CD4-positive, alpha-beta T cell (primary cell): ENCODE measurements at regions not wholly inside any gene's neighbourhood (a gene's known extent, or its start where the extent isn't known, plus 50 kb on each side); places are given as distances from the start of the nearest gene placed in this dataset.

Source experiments
- ATAC-seq: fragments of 200-7000 bp; cut with Tn5 transposase; one replicate; pipeline ENCODE4 v1.10.0; 2022; ENCODE audit warnings: mild to moderate bottlenecking; ENCODE audit not compliant: poor library complexity
- CTCF ChIA-PET: fragments of 350-600 bp; sonication (Branson Sonifier 250); formaldehyde crosslinking; loops from one replicate; lab custom pipeline; 2021; ENCODE audit warnings: antibody characterized with exemption, inconsistent platforms; lab: Charles Lee
- POLR2A ChIA-PET: fragments of 350-600 bp; sonication (Branson Sonifier 250); formaldehyde crosslinking; loops from one replicate; lab custom pipeline; 2021; ENCODE audit warnings: antibody characterized with exemption, inconsistent platforms; lab: Charles Lee
- DNase-seq, 14 experiments: peaks; one replicate each; pipeline ENCODE4 v3.0.0-alpha.2; 2013 to 2020; ENCODE audit warnings: mixed read lengths in 2 of 14
- H3K27ac ChIP-seq, 2 donors: one replicate each; pipeline versions ENCODE4 v1.5.1 to v1.7.0; 2013; ENCODE audit warnings: low read length in 2 of 2, low read depth in 1 of 2, mild to moderate bottlenecking in 1 of 2
- H3K27me3 ChIP-seq, 2 experiments: 1 replicate in 1 of 2; 2 replicates in 1 of 2; pipeline versions ENCODE4 v1.6.1 to v1.7.0; 2013; ENCODE audit warnings: low read length in 2 of 2, control low read depth in 1 of 2, mild to moderate bottlenecking in 1 of 2, moderate library complexity in 1 of 2; ENCODE audit not compliant: insufficient read depth in 2 of 2, control insufficient read depth in 1 of 2
- H3K36me3 ChIP-seq: one replicate; pipeline ENCODE4 v1.6.1; 2013; ENCODE audit warnings: low read length, control low read depth; ENCODE audit not compliant: insufficient read depth
- H3K4me1 ChIP-seq: one replicate; pipeline ENCODE4 v1.6.1; 2013; ENCODE audit warnings: low read length, control low read depth; ENCODE audit not compliant: insufficient read depth
- H3K4me3 ChIP-seq: one replicate; pipeline ENCODE4 v1.5.1; 2013; ENCODE audit warnings: mild to moderate bottlenecking, low read length, moderate library complexity
- H3K9me3 ChIP-seq, 2 experiments: 1 replicate in 1 of 2; 2 replicates in 1 of 2; pipeline versions ENCODE4 v1.6.1 to v1.7.0; 2013; ENCODE audit warnings: low read length in 2 of 2, mild to moderate bottlenecking in 2 of 2, control low read depth in 1 of 2, moderate library complexity in 1 of 2; ENCODE audit not compliant: control insufficient read depth in 1 of 2, insufficient read depth in 1 of 2
- H3K27ac Mint-ChIP-seq: one replicate; pipeline ENCODE4 v1.8.0; 2020; ENCODE audit warnings: mixed read lengths
- H3K27me3 Mint-ChIP-seq: one replicate; pipeline ENCODE4 v1.8.0; 2021; ENCODE audit warnings: mixed read lengths
- H3K36me3 Mint-ChIP-seq: one replicate; pipeline ENCODE4 v1.8.0; 2021; ENCODE audit warnings: low read depth, mixed read lengths
- H3K4me1 Mint-ChIP-seq: one replicate; pipeline ENCODE4 v1.8.0; 2021; ENCODE audit warnings: low read depth, mixed read lengths
- H3K4me3 Mint-ChIP-seq: one replicate; pipeline ENCODE4 v1.8.0; 2020; ENCODE audit warnings: mild to moderate bottlenecking, mixed read lengths
- H3K9me3 Mint-ChIP-seq: one replicate; pipeline ENCODE4 v1.8.0; 2020; ENCODE audit warnings: mixed read lengths
- CTCF ChIP-seq: fragments of 200-600 bp; IDR thresholded peaks from one replicate; pipeline ENCODE4 v1.8.0; 2022; ENCODE audit warnings: antibody characterized with exemption, mild to moderate bottlenecking
- intact Hi-C, 2 experiments: fragments of 100-400 bp; cut with DNase I in 1 of 2; cut with micrococcal nuclease in 1 of 2; formaldehyde crosslinking; loops; one replicate each; pipeline versions ENCODE4 v1.15.1 to v1.9.0; 2023 to 2025; cut with DNase I, micrococcal nuclease

GRCh38 chr4:121277194-121278105 lies 103.4 kb downstream of the QRFPR start:
- CTCF ChIA-PET: no interaction called here
- H3K36me3 ChIP-seq: no peaks in the 10 kb centered on the region
- H3K9me3 ChIP-seq: no peaks in the 10 kb centered on the region
- Mint-ChIP-seq H3K4me3 (no peak overlapping the region), H3K9me3 (no peaks in the 10 kb centered on the region), H3K36me3 (no peaks in the 10 kb centered on the region), H3K27ac (no peak overlapping the region), H3K27me3 (no peaks in the 10 kb centered on the region), H3K4me1 (peaks cover 8% of the 10 kb centered on the region)
- DNase-seq: no peak
- POLR2A ChIA-PET: no interaction called here
- H3K27me3 ChIP-seq: no peaks in the 10 kb centered on the region
- TF ChIP-seq CTCF: no peak
- no peak overlapping the region for H3K27ac ChIP-seq
- no peak for ATAC-seq
- intact Hi-C loops: no loop called here
- no peaks in the 10 kb centered on the region for H3K4me1 ChIP-seq
- H3K4me3 ChIP-seq: no peak overlapping the region

- H3K27ac Mint-ChIP-seq: no peak overlapping the region
- H3K4me1 Mint-ChIP-seq: peaks cover 9% of the 10 kb centered on the region
- intact Hi-C loops: no loop called here
- Histone ChIP-seq H3K4me1 (no peaks in the 10 kb centered on the region), H3K9me3 (no peaks in the 10 kb centered on the region), H3K27ac (no peak overlapping the region), H3K4me3 (no peak overlapping the region), H3K36me3 (no peaks in the 10 kb centered on the region), H3K27me3 (no peaks in the 10 kb centered on the region)
- no peak for DNase-seq
- H3K4me3 Mint-ChIP-seq: no peak overlapping the region
- CTCF ChIA-PET: no interaction called here
- POLR2A ChIA-PET: interaction anchor here (0.7 kb wide), 1 partner anchor 73 kb away, joined by 3 read pairs; no protein-coding TSS in a partner anchor
- no peak for ATAC-seq
- H3K9me3 Mint-ChIP-seq: no peaks in the 10 kb centered on the region
- no peaks in the 10 kb centered on the region for H3K36me3 Mint-ChIP-seq
- TF ChIP-seq CTCF: no peak
- no peaks in the 10 kb centered on the region for H3K27me3 Mint-ChIP-seq
Measured at GRCh38 chr4:121273191-121273590, 107.6 kb downstream of the QRFPR start.

GRCh38 chr4:121272526-121272925 lies 108.3 kb downstream of the QRFPR start:
- POLR2A ChIA-PET: no interaction called here
- Histone ChIP-seq H3K27me3 (no peaks in the 10 kb centered on the region), H3K9me3 (no peaks in the 10 kb centered on the region), H3K27ac (no peak overlapping the region), H3K4me1 (no peaks in the 10 kb centered on the region), H3K36me3 (no peaks in the 10 kb centered on the region), H3K4me3 (no peak overlapping the region)
- Mint-ChIP-seq H3K27me3 (no peaks in the 10 kb centered on the region), H3K36me3 (no peaks in the 10 kb centered on the region), H3K4me1 (peaks cover 9% of the 10 kb centered on the region), H3K4me3 (no peak overlapping the region), H3K9me3 (no peaks in the 10 kb centered on the region), H3K27ac (no peak overlapping the region)
- ATAC-seq (no peak), DNase-seq (peak in 1 of 14 experiments; percentile 30)
- CTCF ChIA-PET: no interaction called here
- intact Hi-C loops: no loop called here
- TF ChIP-seq CTCF: no peak
